GM12891 (cell line): ENCODE measurements at regions not wholly inside any gene's neighbourhood (a gene's known extent, or its start where the extent isn't known, plus 50 kb on each side); places are given as distances from the start of the nearest gene placed in this dataset.

Source experiments
- POLR2A ChIP-seq: IDR thresholded peaks from 2 replicates; pipeline ENCODE4 v1.6.1; 2011; ENCODE audit warnings: low read depth, low read length, control low read depth
- POLR2AphosphoS5 ChIP-seq: IDR thresholded peaks from 2 replicates; pipeline ENCODE4 v1.6.1; 2011; ENCODE audit warnings: low read depth, low read length, control low read depth
- POU2F2 ChIP-seq: IDR thresholded peaks from 2 replicates; pipeline ENCODE4 v1.6.1; 2011; ENCODE audit warnings: low read depth, mild to moderate bottlenecking, control low read depth, low read length, moderate library complexity
- SPI1 ChIP-seq: IDR thresholded peaks from 2 replicates; pipeline ENCODE4 v1.6.1; 2011; ENCODE audit warnings: low read depth, low read length, control low read depth
- TAF1 ChIP-seq: IDR thresholded peaks from 2 replicates; pipeline ENCODE4 v1.6.1; 2011; ENCODE audit warnings: low read depth, low read length, control low read depth

- TF ChIP-seq SPI1, result no peak
- TF ChIP-seq POLR2A, result no peak
- no peak for TF ChIP-seq POLR2AphosphoS5
- TF ChIP-seq TAF1, result no peak
- TF ChIP-seq POU2F2, result no peak
These were observed 181.5 kb downstream of the GUCY2F start for GRCh38 chrX:109300415-109300814.
